Endothelial cell of umbilical vein (primary cell): ENCODE measurements at regions not wholly inside any gene's neighbourhood (a gene's known extent, or its start where the extent isn't known, plus 50 kb on each side); places are given as distances from the start of the nearest gene placed in this dataset.

ENCODE experiments used
- BruUV-seq: library from RNA; stranded (reverse); fragments of 400-500 nt; replicated peaks from 2 replicates; lab custom pipeline; 2021; lab: Mats Ljungman, UMichigan
- CTCF ChIA-PET: fragments of 300-600, 350-600 bp; sonication (Branson Sonifier 250); formaldehyde crosslinking; loops from one replicate; lab custom pipeline; 2021; ENCODE audit warnings: antibody characterized with exemption, inconsistent platforms; lab: Charles Lee
- POLR2A ChIA-PET: fragments of 300-600, 350-600 bp; sonication (Branson Sonifier 250); formaldehyde crosslinking; loops from one replicate; lab custom pipeline; 2021; ENCODE audit warnings: antibody characterized with exemption, inconsistent platforms; lab: Charles Lee
- DNase-seq: peaks from one replicate; pipeline ENCODE4 v3.0.0-alpha.2; 2011; ENCODE audit warnings: low read depth, low spot score
- FAIRE-seq: peaks from 2 replicates; lab custom pipeline; 2011; peaks lifted over from hg19 to GRCh38; lab: Jason Lieb, UNC
- H2AFZ ChIP-seq: 2 replicates; pipeline ENCODE4 v1.6.0; 2012; ENCODE audit warnings: low read depth, low read length, control low read depth, inconsistent platforms
- H3K27ac ChIP-seq: 2 replicates; pipeline ENCODE4 v1.5.1; 2011; ENCODE audit warnings: low read depth, mild to moderate bottlenecking, control low read depth, low read length, moderate library complexity; ENCODE audit not compliant: insufficient read depth
- H3K27me3 ChIP-seq, 2 experiments: 2 replicates each; pipeline versions ENCODE4 v1.6.0 to v1.6.1; 2011; ENCODE audit warnings: low read length in 2 of 2, mixed read lengths in 1 of 2; ENCODE audit not compliant: control insufficient read depth in 2 of 2, insufficient read depth in 2 of 2
- H3K36me3 ChIP-seq, 2 experiments: 2 replicates in 1 of 2; 3 replicates in 1 of 2; pipeline ENCODE4 v1.5.1; 2011; ENCODE audit warnings: low read length in 2 of 2, mild to moderate bottlenecking in 1 of 2, moderate library complexity in 1 of 2; ENCODE audit not compliant: control insufficient read depth in 2 of 2, insufficient read depth in 2 of 2; ENCODE audit errors: extremely low read depth in 1 of 2
- H3K4me1 ChIP-seq: 3 replicates; pipeline ENCODE4 v1.5.1; 2011; ENCODE audit warnings: mild to moderate bottlenecking, low read length; ENCODE audit not compliant: control insufficient read depth, insufficient read depth; ENCODE audit errors: extremely low read depth
- H3K4me2 ChIP-seq: 2 replicates; pipeline ENCODE4 v1.6.1; 2011; ENCODE audit warnings: low read length, control low read depth, mixed read lengths; ENCODE audit not compliant: insufficient read depth
- H3K4me3 ChIP-seq, 3 experiments: fragments of 200-600 bp in 1 of 3; sonication (generic), shearing (Covaris generic) in 1 of 3; replicated peaks in 1 of 3; 2 replicates each; pipeline ENCODE4 v1.5.1; 2011 to 2016; ENCODE audit warnings: control low read depth in 3 of 3, low read length in 3 of 3, mild to moderate bottlenecking in 2 of 3, inconsistent platforms in 1 of 3, low read depth in 1 of 3, moderate library complexity in 1 of 3; ENCODE audit not compliant: insufficient read depth in 1 of 3
- H3K79me2 ChIP-seq: 2 replicates; pipeline ENCODE4 v1.6.0; 2012; ENCODE audit warnings: low read length, inconsistent platforms; ENCODE audit not compliant: control insufficient read depth, insufficient read depth
- H3K9ac ChIP-seq: replicated peaks from 2 replicates; pipeline ENCODE3; 2011; ENCODE audit warnings: low read length, control low read depth; ENCODE audit not compliant: insufficient read depth; ENCODE audit errors: extremely low read depth
- H3K9me1 ChIP-seq: replicated peaks from 3 replicates; pipeline ENCODE4 v1.6.0; 2011; ENCODE audit warnings: mild to moderate bottlenecking, low read length; ENCODE audit not compliant: control insufficient read depth, insufficient read depth; ENCODE audit errors: extremely low read depth
- H3K9me3 ChIP-seq: replicated peaks from 2 replicates; pipeline ENCODE4 v1.5.1; 2012; ENCODE audit warnings: low read length, inconsistent platforms; ENCODE audit not compliant: control insufficient read depth, insufficient read depth
- H4K20me1 ChIP-seq: replicated peaks from 2 replicates; pipeline ENCODE3; 2011; ENCODE audit warnings: mild to moderate bottlenecking, low read length; ENCODE audit not compliant: control insufficient read depth, insufficient read depth; ENCODE audit errors: extremely low read depth
- EZH2 ChIP-seq: IDR thresholded peaks from 2 replicates; pipeline ENCODE4 v1.6.1; 2012; ENCODE audit warnings: borderline replicate concordance, low read depth, mild to moderate bottlenecking, moderate library complexity, low read length, inconsistent platforms; ENCODE audit not compliant: severe bottlenecking
- FOS ChIP-seq: IDR thresholded peaks from 2 replicates; pipeline ENCODE4 v1.6.1; 2011; ENCODE audit warnings: mild to moderate bottlenecking, low read length, moderate library complexity, borderline replicate concordance; ENCODE audit not compliant: insufficient read depth
- GATA2 ChIP-seq: IDR thresholded peaks from 2 replicates; pipeline ENCODE4 v1.7.0; 2011; ENCODE audit warnings: low read depth, mild to moderate bottlenecking, moderate library complexity, mixed read lengths, low read length; ENCODE audit not compliant: insufficient read length, insufficient read depth
- JUN ChIP-seq: IDR thresholded peaks from 2 replicates; pipeline ENCODE4 v1.6.1; 2011; ENCODE audit warnings: borderline replicate concordance, low read depth; ENCODE audit not compliant: insufficient read length, insufficient read depth
- MAX ChIP-seq: IDR thresholded peaks from 2 replicates; pipeline ENCODE4 v1.6.1; 2011; ENCODE audit not compliant: insufficient read depth, insufficient read length
- MYC ChIP-seq: IDR thresholded peaks from one replicate; pipeline ENCODE4 v1.6.1; 2011; ENCODE audit warnings: mild to moderate bottlenecking, low read depth, low read length
- POLR2A ChIP-seq: IDR thresholded peaks from 2 replicates; pipeline ENCODE4 v1.6.1; 2012; ENCODE audit warnings: low read depth, mild to moderate bottlenecking, control low read depth, low read length
- POLR2AphosphoS5 ChIP-seq: IDR thresholded peaks from 2 replicates; pipeline ENCODE4 v1.6.1; 2012; ENCODE audit warnings: low read depth, mild to moderate bottlenecking, control low read depth, low read length, moderate library complexity; ENCODE audit not compliant: insufficient read depth
- dilution Hi-C: fragments of 300-500 bp; cut with MboI; formaldehyde crosslinking; loops from one replicate; pipeline ENCODE4 v1.15.0; 2019; ENCODE audit warnings: low sequenced_read_pairs; ENCODE audit not compliant: extremely low pct_ligation_motif_present
- intact Hi-C: fragments of 100-400 bp; cut with micrococcal nuclease; formaldehyde crosslinking; loops from one replicate; pipeline ENCODE4 v1.10.0; 2022
- TF ChIP-seq, protein P1 (sequence below), 2 donors: IDR thresholded peaks; 1 replicate in 1 of 2; 2 replicates in 1 of 2; pipeline ENCODE4 v1.5.1; 2011; ENCODE audit warnings: low read length in 2 of 2, mild to moderate bottlenecking in 2 of 2, moderate library complexity in 2 of 2, control low read depth in 1 of 2, inconsistent platforms in 1 of 2, low read depth in 1 of 2; ENCODE audit not compliant: insufficient read depth in 1 of 2; ENCODE audit errors: extremely low read depth in 1 of 2

GRCh38 chr10:113359655-113360054 lies 193.2 kb upstream of the HABP2 start:
- dilution Hi-C loops, result no loop called here
- H3K27ac ChIP-seq, result no peak overlapping the region
- no peaks in the 10 kb centered on the region for H3K9me1 ChIP-seq
- ChIA-PET CTCF (no interaction called here), POLR2A (no interaction called here)
- H3K4me2 ChIP-seq, result no peak overlapping the region
- no peaks in the 10 kb centered on the region for H3K79me2 ChIP-seq
- TF ChIP-seq POLR2A (no peak), MYC (no peak), GATA2 (no peak), FOS (no peak)
- H3K4me3 ChIP-seq, result no peak overlapping the region
- no TSS peak for BruUV-seq
- H3K27me3 ChIP-seq, result peaks cover 4 to 13% of the 10 kb centered on the region in 2 experiments
- H2AFZ ChIP-seq, result no peak overlapping the region
- no peaks in the 10 kb centered on the region for H4K20me1 ChIP-seq
- H3K9ac ChIP-seq, result no peak overlapping the region
- no peaks in the 10 kb centered on the region for H3K9me3 ChIP-seq
- no peaks in the 10 kb centered on the region for H3K36me3 ChIP-seq
- DNase-seq, result no peak
- intact Hi-C loops, result no loop called here
- FAIRE-seq, result no peak
- H3K4me1 ChIP-seq, result no peaks in the 10 kb centered on the region

DNA sequence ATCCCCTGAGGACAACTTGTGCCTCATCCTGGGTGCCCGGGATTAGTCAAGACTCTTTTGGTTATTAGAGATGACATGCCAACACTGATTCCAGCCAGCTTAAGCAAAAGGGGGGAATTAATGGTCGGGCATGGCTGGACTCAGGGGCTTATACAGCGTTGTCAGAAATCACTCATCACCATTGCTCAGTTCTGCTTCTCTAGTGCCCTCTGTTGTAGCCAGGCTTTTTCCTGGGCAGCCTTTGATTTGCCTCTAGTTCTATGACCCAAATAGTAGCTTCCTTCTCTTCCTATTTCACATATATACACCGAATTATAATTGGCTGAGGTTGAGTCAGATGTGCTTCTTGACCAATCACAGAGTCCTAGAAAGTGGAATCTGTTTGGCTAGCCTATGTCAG lies 192.0 kb upstream of the HABP2 start:
- TF ChIP-seq GATA2 (no peak), POLR2A (no peak), JUN (no peak), EZH2 (no peak), POLR2AphosphoS5 (no peak), MYC (no peak), FOS (no peak), MAX (no peak)
- TF ChIP-seq, protein P1, sequence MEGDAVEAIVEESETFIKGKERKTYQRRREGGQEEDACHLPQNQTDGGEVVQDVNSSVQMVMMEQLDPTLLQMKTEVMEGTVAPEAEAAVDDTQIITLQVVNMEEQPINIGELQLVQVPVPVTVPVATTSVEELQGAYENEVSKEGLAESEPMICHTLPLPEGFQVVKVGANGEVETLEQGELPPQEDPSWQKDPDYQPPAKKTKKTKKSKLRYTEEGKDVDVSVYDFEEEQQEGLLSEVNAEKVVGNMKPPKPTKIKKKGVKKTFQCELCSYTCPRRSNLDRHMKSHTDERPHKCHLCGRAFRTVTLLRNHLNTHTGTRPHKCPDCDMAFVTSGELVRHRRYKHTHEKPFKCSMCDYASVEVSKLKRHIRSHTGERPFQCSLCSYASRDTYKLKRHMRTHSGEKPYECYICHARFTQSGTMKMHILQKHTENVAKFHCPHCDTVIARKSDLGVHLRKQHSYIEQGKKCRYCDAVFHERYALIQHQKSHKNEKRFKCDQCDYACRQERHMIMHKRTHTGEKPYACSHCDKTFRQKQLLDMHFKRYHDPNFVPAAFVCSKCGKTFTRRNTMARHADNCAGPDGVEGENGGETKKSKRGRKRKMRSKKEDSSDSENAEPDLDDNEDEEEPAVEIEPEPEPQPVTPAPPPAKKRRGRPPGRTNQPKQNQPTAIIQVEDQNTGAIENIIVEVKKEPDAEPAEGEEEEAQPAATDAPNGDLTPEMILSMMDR (IDR thresholded peaks at IDR 0.05; ENCODE audit: extremely low read depth in 1 of 2, insufficient read depth in 1 of 2, low read depth in 1 of 2, low read length in 2 of 2), result no peak
- FAIRE-seq (no peak), DNase-seq (no peak)
- intact Hi-C loops, result no loop called here
- dilution Hi-C loops, result no loop called here
- H3K79me2 ChIP-seq, result no peaks in the 10 kb centered on the region
- H4K20me1 ChIP-seq, result no peaks in the 10 kb centered on the region
- H3K36me3 ChIP-seq, result no peaks in the 10 kb centered on the region
- H3K27me3 ChIP-seq, result peaks cover 7 to 13% of the 10 kb centered on the region in 2 experiments
- BruUV-seq, result no TSS peak
- ChIA-PET POLR2A (no interaction called here), CTCF (no interaction called here)
- H3K9me1 ChIP-seq, result no peaks in the 10 kb centered on the region
- H2AFZ ChIP-seq, result no peak overlapping the region
- no peak overlapping the region for H3K4me2 ChIP-seq
- no peaks in the 10 kb centered on the region for H3K9me3 ChIP-seq
- no peak overlapping the region for H3K27ac ChIP-seq
- no peak overlapping the region for H3K9ac ChIP-seq
- H3K4me3 ChIP-seq, result no peak overlapping the region
- H3K4me1 ChIP-seq, result no peaks in the 10 kb centered on the region
